Tibial nerve (tissue), 4 donors: ENCODE measurements at regions not wholly inside any gene's neighbourhood (a gene's known extent, or its start where the extent isn't known, plus 50 kb on each side); places are given as distances from the start of the nearest gene placed in this dataset.

Source experiments
- DNase-seq, 2 donors: peaks; one replicate each; pipeline ENCODE4 v3.0.0-alpha.2; 2019; ENCODE audit warnings: low spot score in 2 of 2
- H3K27ac ChIP-seq, 4 donors: fragments of 200-600 bp; sonication (generic) in 3 of 4; one replicate each; pipeline ENCODE4 v1.5.1; 2017 to 2019; ENCODE audit warnings: mild to moderate bottlenecking in 1 of 4
- H3K27me3 ChIP-seq, 2 donors: fragments of 200-600 bp; sonication (generic) in 1 of 2; one replicate each; pipeline versions ENCODE4 v1.5.1 to v1.6.0; 2017 to 2019
- H3K36me3 ChIP-seq, 3 donors: fragments of 200-600 bp; sonication (generic); one replicate each; pipeline ENCODE4 v1.5.1; 2018 to 2019
- H3K4me1 ChIP-seq, 4 donors: fragments of 200-600 bp; sonication (generic) in 3 of 4; one replicate each; pipeline ENCODE4 v1.5.1; 2017 to 2019
- H3K4me3 ChIP-seq, 4 donors: fragments of 200-600 bp; sonication (generic) in 3 of 4; one replicate each; pipeline ENCODE4 v1.5.1; 2017 to 2019; ENCODE audit warnings: mild to moderate bottlenecking in 1 of 4, moderate library complexity in 1 of 4
- H3K9me3 ChIP-seq, 4 donors: fragments of 200-600 bp; sonication (generic) in 3 of 4; one replicate each; pipeline ENCODE4 v1.5.1; 2017 to 2019
- EP300 ChIP-seq, 2 donors: sonication (generic); formaldehyde crosslinking; IDR thresholded peaks; one replicate each; pipeline ENCODE4 v1.6.1; 2017; ENCODE audit warnings: antibody characterized with exemption in 2 of 2, mild to moderate bottlenecking in 1 of 2
- POLR2A ChIP-seq, 2 donors: fragments of 450-650 bp; IDR thresholded peaks; one replicate each; pipeline ENCODE4 v1.6.1; 2017; ENCODE audit warnings: antibody characterized with exemption in 2 of 2, mild to moderate bottlenecking in 2 of 2, moderate library complexity in 2 of 2
- WGBS, 2 donors: methylation state at CpG; one replicate each; pipeline ENCODE4 v1.1.5; 2018; 5-methylcytosine and 5-hydroxymethylcytosine counted together
- TF ChIP-seq, protein P1 (sequence below), 5 experiments: fragments of 200-600 bp in 3 of 5; fragments of 450-650 bp in 2 of 5; sonication (generic) in 3 of 5; IDR thresholded peaks; one replicate each; pipeline ENCODE4 v1.5.1; 2016 to 2019; ENCODE audit warnings: antibody characterized with exemption in 5 of 5, mild to moderate bottlenecking in 3 of 5, moderate library complexity in 2 of 5

DNA sequence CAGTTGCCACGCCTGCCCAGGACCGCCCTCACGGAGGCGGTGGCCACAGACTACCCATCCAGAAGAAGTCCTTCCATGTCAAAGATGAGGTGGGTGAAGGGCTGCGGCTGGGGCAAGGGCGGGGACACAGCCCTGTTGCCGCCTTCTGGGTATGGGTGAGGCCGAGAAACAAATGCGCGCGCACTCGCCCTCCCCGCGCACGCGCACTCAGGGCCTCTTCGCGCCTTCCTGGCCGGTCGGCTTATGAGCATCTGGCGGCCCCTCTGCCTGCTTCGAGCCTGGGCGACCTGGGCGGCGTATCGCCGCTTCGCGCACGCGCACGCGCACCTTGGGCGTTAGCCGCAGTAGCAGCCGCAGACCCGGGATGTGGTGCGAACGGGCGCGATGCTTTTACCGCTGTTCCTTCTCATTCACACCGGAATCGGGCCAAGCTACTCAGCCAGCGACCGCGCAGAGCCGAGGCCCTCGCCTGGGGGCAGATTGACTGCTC, 931.7 kb downstream of the NLGN4Y start:
- peak overlapping the region in 1 of 4 donors; percentile 49 for H3K4me3 ChIP-seq
- TF ChIP-seq, protein P1, sequence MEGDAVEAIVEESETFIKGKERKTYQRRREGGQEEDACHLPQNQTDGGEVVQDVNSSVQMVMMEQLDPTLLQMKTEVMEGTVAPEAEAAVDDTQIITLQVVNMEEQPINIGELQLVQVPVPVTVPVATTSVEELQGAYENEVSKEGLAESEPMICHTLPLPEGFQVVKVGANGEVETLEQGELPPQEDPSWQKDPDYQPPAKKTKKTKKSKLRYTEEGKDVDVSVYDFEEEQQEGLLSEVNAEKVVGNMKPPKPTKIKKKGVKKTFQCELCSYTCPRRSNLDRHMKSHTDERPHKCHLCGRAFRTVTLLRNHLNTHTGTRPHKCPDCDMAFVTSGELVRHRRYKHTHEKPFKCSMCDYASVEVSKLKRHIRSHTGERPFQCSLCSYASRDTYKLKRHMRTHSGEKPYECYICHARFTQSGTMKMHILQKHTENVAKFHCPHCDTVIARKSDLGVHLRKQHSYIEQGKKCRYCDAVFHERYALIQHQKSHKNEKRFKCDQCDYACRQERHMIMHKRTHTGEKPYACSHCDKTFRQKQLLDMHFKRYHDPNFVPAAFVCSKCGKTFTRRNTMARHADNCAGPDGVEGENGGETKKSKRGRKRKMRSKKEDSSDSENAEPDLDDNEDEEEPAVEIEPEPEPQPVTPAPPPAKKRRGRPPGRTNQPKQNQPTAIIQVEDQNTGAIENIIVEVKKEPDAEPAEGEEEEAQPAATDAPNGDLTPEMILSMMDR (IDR thresholded peaks at IDR 0.05) = no peak
- TF ChIP-seq POLR2A (IDR thresholded peaks at IDR 0.05) (no peak), EP300 (IDR thresholded peaks at IDR 0.05) (no peak)

DNA sequence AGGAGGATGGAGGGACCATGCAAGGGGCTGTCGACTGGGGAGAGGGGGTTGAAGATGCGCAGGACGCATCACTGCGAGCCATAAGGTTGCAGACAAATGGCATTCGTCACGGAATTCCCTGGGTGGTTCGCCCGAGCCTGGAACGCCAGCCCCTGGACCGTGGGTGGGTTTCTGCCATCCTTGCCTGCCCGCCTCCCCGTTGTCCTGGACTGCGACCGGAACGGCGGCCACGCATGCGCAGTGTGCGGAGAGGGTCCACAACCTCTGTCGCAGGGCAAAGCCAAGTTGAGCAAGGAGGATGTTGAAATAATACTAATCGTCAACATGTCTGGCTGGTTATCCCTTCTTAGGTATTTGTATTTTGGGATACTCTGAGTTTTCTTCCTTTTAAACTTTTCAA, 932.2 kb downstream of the NLGN4Y start:
- Histone ChIP-seq H3K36me3 (no peaks in the 10 kb centered on the region), H3K4me1 (no peaks in the 10 kb centered on the region), H3K27me3 (no peaks in the 10 kb centered on the region), H3K9me3 (no peaks in the 10 kb centered on the region), H3K4me3 (peak overlapping the region in 1 of 4 donors; percentile 49), H3K27ac (peak overlapping the region in 1 of 4 donors; percentile 29)
- TF ChIP-seq, protein P1 (IDR thresholded peaks at IDR 0.05) = no peak
- TF ChIP-seq EP300 (IDR thresholded peaks at IDR 0.05) (no peak), POLR2A (IDR thresholded peaks at IDR 0.05) (no peak)
- 83% methylated on average over 21 of the region's 21 CpGs; no CpG with 5 or more reads in 1 of the 2 donors for WGBS, 2 donors
- DNase-seq = no peak

More for the DNA sequence above, 931.7 kb downstream of the NLGN4Y start:
- H3K27me3 ChIP-seq = no peaks in the 10 kb centered on the region
- peak overlapping the region in 1 of 4 donors; percentile 29 for H3K27ac ChIP-seq
- WGBS, 2 donors = 36% methylated on average over 29 of the region's 49 CpGs; no CpG with 5 or more reads in 1 of the 2 donors
- no peaks in the 10 kb centered on the region for H3K9me3 ChIP-seq
- DNase-seq = peak; percentile 7 to 13
- H3K4me1 ChIP-seq = no peaks in the 10 kb centered on the region
- H3K36me3 ChIP-seq = no peaks in the 10 kb centered on the region

DNA sequence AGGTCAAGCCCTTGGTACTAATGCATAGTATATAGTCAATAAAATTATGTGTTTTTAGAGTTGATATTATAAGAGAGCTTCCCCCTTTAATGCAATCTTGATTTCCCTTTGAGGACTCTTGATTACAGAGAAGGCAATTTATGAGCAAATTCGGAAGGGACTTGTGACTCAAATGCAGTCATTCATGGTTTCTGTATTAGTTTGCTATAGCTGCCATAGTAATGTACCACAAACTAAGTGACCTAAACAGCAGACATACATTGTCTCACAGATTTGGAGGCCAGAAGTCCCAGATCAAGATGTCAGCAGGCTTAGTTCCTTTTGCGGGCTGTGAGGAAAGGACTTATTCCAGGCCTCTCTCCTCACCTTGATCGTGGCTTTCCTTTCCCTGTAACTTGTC, 933.4 kb downstream of the NLGN4Y start:
- no peaks in the 10 kb centered on the region for H3K36me3 ChIP-seq
- H3K9me3 ChIP-seq = no peaks in the 10 kb centered on the region
- no peaks in the 10 kb centered on the region for H3K27me3 ChIP-seq
- no peak overlapping the region for H3K27ac ChIP-seq
- no peak overlapping the region for H3K4me3 ChIP-seq
- WGBS, 2 donors = 87% methylated on average over 3 of the region's 3 CpGs; no CpG with 5 or more reads in 1 of the 2 donors
- H3K4me1 ChIP-seq = no peaks in the 10 kb centered on the region
- TF ChIP-seq EP300 (IDR thresholded peaks at IDR 0.05) = no peak
- no peak for TF ChIP-seq POLR2A (IDR thresholded peaks at IDR 0.05)
- DNase-seq = no peak

DNA sequence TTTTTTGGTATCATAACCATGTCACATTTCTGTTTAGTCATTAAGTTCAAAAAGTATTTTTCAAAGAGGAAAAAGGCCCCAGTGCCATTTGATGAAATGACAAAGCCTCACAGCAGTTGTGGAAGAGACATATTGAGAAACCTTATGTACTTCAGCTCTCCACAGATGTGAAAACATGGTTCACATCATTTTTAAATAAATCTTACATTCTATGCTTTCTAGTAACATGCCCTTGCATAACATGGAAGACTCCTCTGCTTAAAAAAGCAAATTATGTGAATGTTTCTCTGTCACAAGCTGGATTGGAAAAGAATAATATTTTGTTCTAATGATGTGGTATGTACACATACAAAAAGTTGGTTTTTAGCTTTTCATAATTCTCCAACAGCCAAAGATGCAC, 934.1 kb downstream of the NLGN4Y start:
- no peaks in the 10 kb centered on the region for H3K36me3 ChIP-seq
- no peaks in the 10 kb centered on the region for H3K4me1 ChIP-seq
- H3K27me3 ChIP-seq = no peaks in the 10 kb centered on the region
- H3K27ac ChIP-seq = no peak overlapping the region
- no peak overlapping the region for H3K4me3 ChIP-seq
- H3K9me3 ChIP-seq = no peaks in the 10 kb centered on the region
- TF ChIP-seq POLR2A (IDR thresholded peaks at IDR 0.05) (no peak), EP300 (IDR thresholded peaks at IDR 0.05) (no peak)
- TF ChIP-seq, protein P1 (IDR thresholded peaks at IDR 0.05) = no peak
- no peak for DNase-seq

DNA sequence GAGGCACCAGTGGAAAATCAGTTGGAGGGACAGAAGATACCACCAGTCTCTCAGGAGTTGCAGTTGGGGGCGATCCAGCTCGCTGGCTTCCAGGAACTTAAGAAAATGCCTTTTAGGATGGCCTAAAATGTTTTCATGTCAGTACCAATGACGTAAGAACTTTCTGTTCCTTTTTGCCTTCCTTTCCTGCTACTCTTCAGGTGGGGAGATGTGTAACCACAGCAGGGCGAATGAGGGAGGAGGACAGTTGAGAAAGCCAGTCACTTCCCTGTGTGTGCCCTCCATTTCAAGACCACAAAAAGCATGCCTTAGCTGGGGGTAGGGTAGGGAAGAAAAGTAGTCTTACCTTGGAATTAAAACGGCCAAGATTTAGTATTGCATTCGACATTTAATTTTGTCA, 941.6 kb downstream of the NLGN4Y start:
- no peak for DNase-seq
- TF ChIP-seq POLR2A (IDR thresholded peaks at IDR 0.05) = no peak
- no peak for TF ChIP-seq EP300 (IDR thresholded peaks at IDR 0.05)
- TF ChIP-seq, protein P1 (IDR thresholded peaks at IDR 0.05) = no peak
- Histone ChIP-seq H3K4me1 (no peaks in the 10 kb centered on the region), H3K27me3 (no peaks in the 10 kb centered on the region), H3K9me3 (no peaks in the 10 kb centered on the region), H3K36me3 (no peaks in the 10 kb centered on the region), H3K4me3 (no peak overlapping the region), H3K27ac (no peak overlapping the region)
- WGBS, 2 donors = 93% methylated on average over 6 of the region's 6 CpGs; no CpG with 5 or more reads in 1 of the 2 donors

DNA sequence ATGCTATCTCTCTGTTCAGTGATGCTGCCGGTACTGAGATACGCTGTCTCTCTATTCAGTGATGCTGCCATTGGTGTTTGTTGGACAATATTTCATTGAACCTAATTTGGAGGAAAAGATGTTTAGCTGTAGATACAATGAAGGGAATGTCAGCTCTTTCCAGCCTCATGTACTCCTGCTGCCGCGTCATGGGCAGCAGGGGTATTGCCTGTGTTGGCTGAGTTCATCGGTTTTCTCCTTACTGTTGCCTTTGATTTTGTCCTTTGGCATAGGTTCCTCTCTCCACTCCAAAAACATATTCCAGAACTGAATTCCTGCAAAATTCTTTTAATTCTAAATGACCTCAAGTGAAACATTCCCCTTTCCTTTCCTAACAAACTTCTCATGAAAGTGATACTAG, 942.6 kb downstream of the NLGN4Y start:
- no peak for DNase-seq
- Histone ChIP-seq H3K27ac (no peak overlapping the region), H3K4me1 (no peaks in the 10 kb centered on the region), H3K36me3 (no peaks in the 10 kb centered on the region), H3K27me3 (no peaks in the 10 kb centered on the region), H3K9me3 (no peaks in the 10 kb centered on the region), H3K4me3 (no peak overlapping the region)
- TF ChIP-seq POLR2A (IDR thresholded peaks at IDR 0.05) = no peak
- TF ChIP-seq, protein P1 (IDR thresholded peaks at IDR 0.05) = no peak
- TF ChIP-seq EP300 (IDR thresholded peaks at IDR 0.05) = no peak
- WGBS, 2 donors = 61% methylated on average over 3 of the region's 5 CpGs; no CpG with 5 or more reads in 1 of the 2 donors
